Neural cell (in vitro differentiated cells): ENCODE measurements at regions not wholly inside any gene's neighbourhood (a gene's known extent, or its start where the extent isn't known, plus 50 kb on each side); places are given as distances from the start of the nearest gene placed in this dataset.

Experiments used
- H2AFZ ChIP-seq: fragments of 200-600, 300-800 bp; sonication (generic), shearing (Covaris generic); 2 replicates; pipeline ENCODE4 v1.6.0; 2014; ENCODE audit warnings: low read depth, mild to moderate bottlenecking, antibody characterized with exemption, low read length, moderate library complexity
- H3F3A ChIP-seq: fragments of 200-600 bp; shearing (Covaris generic); 2 replicates; pipeline ENCODE4 v1.6.1; 2016; ENCODE audit warnings: mild to moderate bottlenecking, moderate library complexity, mixed read lengths, antibody characterized with exemption, low read length; ENCODE audit not compliant: insufficient read depth, poor library complexity, severe bottlenecking
- H3K27ac ChIP-seq: fragments of 200-600, 300-800 bp; sonication (generic), shearing (Covaris generic); 2 replicates; pipeline ENCODE4 v1.5.1; 2014; ENCODE audit warnings: mild to moderate bottlenecking, low read length, moderate library complexity
- H3K27me3 ChIP-seq: fragments of 300-800, 200-600 bp; sonication (generic), shearing (Covaris generic); 2 replicates; pipeline ENCODE4 v1.6.0; 2014; ENCODE audit warnings: mild to moderate bottlenecking, low read depth, low read length, moderate library complexity; ENCODE audit not compliant: insufficient read depth
- H3K36me3 ChIP-seq: fragments of 300-800, 200-600 bp; sonication (generic), shearing (Covaris generic); 2 replicates; pipeline ENCODE4 v1.5.1; 2014; ENCODE audit warnings: mild to moderate bottlenecking, antibody characterized with exemption, low read length, moderate library complexity; ENCODE audit not compliant: insufficient read depth
- H3K4me2 ChIP-seq: fragments of 300-800, 200-600 bp; sonication (generic), shearing (Covaris generic); 2 replicates; pipeline ENCODE4 v1.6.0; 2014; ENCODE audit warnings: mild to moderate bottlenecking, low read length
- H3K4me3 ChIP-seq: fragments of 300-800, 200-600 bp; sonication (generic), shearing (Covaris generic); 2 replicates; pipeline ENCODE4 v1.5.1; 2014; ENCODE audit warnings: mild to moderate bottlenecking, low read length, moderate library complexity
- H3K79me2 ChIP-seq: fragments of 200-600 bp; shearing (Covaris generic); replicated peaks from 2 replicates; pipeline ENCODE4 v1.6.0; 2014; ENCODE audit warnings: mild to moderate bottlenecking, low read length, moderate library complexity; ENCODE audit not compliant: insufficient read depth
- H3K9ac ChIP-seq: fragments of 300-800, 200-600 bp; sonication (generic), shearing (Covaris generic); 2 replicates; pipeline ENCODE4 v1.6.1; 2016; ENCODE audit warnings: mild to moderate bottlenecking, low read length, mixed read lengths
- H3K9me2 ChIP-seq: fragments of 200-600 bp; shearing (Covaris generic); 2 replicates; pipeline ENCODE4 v1.6.1; 2016; ENCODE audit warnings: mild to moderate bottlenecking, low read length, mixed read lengths; ENCODE audit not compliant: insufficient read depth
- H3K9me3 ChIP-seq: fragments of 200-600, 300-800 bp; sonication (generic), shearing (Covaris generic); 2 replicates; pipeline ENCODE4 v1.6.1; 2016; ENCODE audit warnings: mild to moderate bottlenecking, mixed run types, low read length, moderate library complexity, mixed read lengths
- H4K20me1 ChIP-seq: fragments of 200-600 bp; shearing (Covaris generic); 2 replicates; pipeline ENCODE4 v1.6.1; 2016; ENCODE audit warnings: mild to moderate bottlenecking, mixed run types; ENCODE audit not compliant: insufficient read depth
- CTCF ChIP-seq: fragments of 450-650 bp; IDR thresholded peaks from 2 replicates; pipeline ENCODE4 v1.5.1; 2014; ENCODE audit warnings: antibody characterized with exemption, mild to moderate bottlenecking, moderate library complexity; ENCODE audit not compliant: poor library complexity, severe bottlenecking
- EP300 ChIP-seq: fragments of 450-650 bp; conservative IDR thresholded peaks from 2 replicates; pipeline ENCODE4 v1.6.1; 2014; ENCODE audit warnings: antibody characterized with exemption, mild to moderate bottlenecking, moderate library complexity; ENCODE audit not compliant: poor library complexity, severe bottlenecking
- EZH2 ChIP-seq: fragments of 200-600, 300-800 bp; shearing (Covaris generic), sonication (generic); IDR thresholded peaks from 2 replicates; pipeline ENCODE4 v1.6.1; 2014; ENCODE audit warnings: antibody characterized with exemption, low read length, borderline replicate concordance, mild to moderate bottlenecking; ENCODE audit not compliant: insufficient read depth, poor library complexity, severe bottlenecking
- MXI1 ChIP-seq: fragments of 450-650 bp; conservative IDR thresholded peaks from 2 replicates; pipeline ENCODE4 v1.6.1; 2014; ENCODE audit warnings: antibody characterized with exemption, mild to moderate bottlenecking; ENCODE audit not compliant: poor library complexity, severe bottlenecking
- POLR2AphosphoS5 ChIP-seq: IDR thresholded peaks from 2 replicates; pipeline ENCODE4 v1.6.1; 2012
- RAD21 ChIP-seq: fragments of 450-650 bp; conservative IDR thresholded peaks from 2 replicates; pipeline ENCODE4 v1.6.1; 2014; ENCODE audit warnings: antibody characterized with exemption, mild to moderate bottlenecking, moderate library complexity
- REST ChIP-seq: IDR thresholded peaks from 2 replicates; pipeline ENCODE4 v1.6.1; 2012; ENCODE audit warnings: borderline replicate concordance
- SMC3 ChIP-seq: fragments of 450-650 bp; conservative IDR thresholded peaks from 2 replicates; pipeline ENCODE4 v1.6.1; 2014; ENCODE audit warnings: antibody characterized with exemption, mild to moderate bottlenecking, moderate library complexity; ENCODE audit not compliant: poor library complexity
- TAF1 ChIP-seq: IDR thresholded peaks from 2 replicates; pipeline ENCODE4 v1.6.1; 2012; ENCODE audit warnings: low read depth

GRCh38 chr7:68456469-68456868 lies 1141.8 kb upstream of the AUTS2 start:
- H4K20me1 ChIP-seq, result no peaks in the 10 kb centered on the region
- TF ChIP-seq SMC3, result no peak
- no peak for TF ChIP-seq CTCF
- TF ChIP-seq TAF1, result no peak
- TF ChIP-seq EZH2, result no peak
- TF ChIP-seq MXI1, result no peak
- no peak for TF ChIP-seq EP300
- TF ChIP-seq REST, result no peak
- no peak for TF ChIP-seq POLR2AphosphoS5
- no peak for TF ChIP-seq RAD21
- H3K36me3 ChIP-seq, result no peaks in the 10 kb centered on the region
- H3K9me3 ChIP-seq, result no peaks in the 10 kb centered on the region
- H3K27me3 ChIP-seq, result no peaks in the 10 kb centered on the region
- H3K9ac ChIP-seq, result no peak overlapping the region
- no peaks in the 10 kb centered on the region for H3F3A ChIP-seq
- no peak overlapping the region for H3K4me2 ChIP-seq
- H2AFZ ChIP-seq, result no peak overlapping the region
- H3K27ac ChIP-seq, result no peak overlapping the region
- H3K4me3 ChIP-seq, result no peak overlapping the region
- no peaks in the 10 kb centered on the region for H3K79me2 ChIP-seq
- no peaks in the 10 kb centered on the region for H3K9me2 ChIP-seq

- Histone ChIP-seq H3K27ac (no peak overlapping the region), H3K27me3 (no peaks in the 10 kb centered on the region), H3K4me2 (no peak overlapping the region), H3K9ac (no peak overlapping the region), H4K20me1 (no peaks in the 10 kb centered on the region), H3K36me3 (no peaks in the 10 kb centered on the region), H3K9me2 (no peaks in the 10 kb centered on the region), H3F3A (no peaks in the 10 kb centered on the region), H3K9me3 (no peaks in the 10 kb centered on the region), H3K79me2 (no peaks in the 10 kb centered on the region), H2AFZ (no peak overlapping the region), H3K4me3 (no peak overlapping the region)
- TF ChIP-seq TAF1, result no peak
- TF ChIP-seq CTCF, result no peak
- TF ChIP-seq REST, result no peak
- TF ChIP-seq EZH2, result no peak
These were observed 1140.8 kb upstream of the AUTS2 start for GRCh38 chr7:68457481-68457880.
